IMR-90 (cell line): ENCODE measurements at regions not wholly inside any gene's neighbourhood (a gene's known extent, or its start where the extent isn't known, plus 50 kb on each side); places are given as distances from the start of the nearest gene placed in this dataset.
A peak's percentile ranks its signal among the peaks of the same experiment; 100 is the strongest.

ENCODE experiments used
- ATAC-seq: fragments of 200-7000 bp; cut with Tn5 transposase; 2 replicates; pipeline ENCODE4 v1.9.1; 2020; ENCODE audit warnings: low read depth, mild to moderate bottlenecking, moderate library complexity
- BruUV-seq: library from RNA; stranded (reverse); fragments of 400-500 nt; replicated peaks from 2 replicates; lab custom pipeline; 2021; lab: Mats Ljungman, UMichigan
- CTCF ChIA-PET: fragments of 300-600 bp; formaldehyde crosslinking; extraction: SDS; loops from one replicate; lab custom pipeline; 2021; ENCODE audit warnings: antibody characterized with exemption; lab: Yijun Ruan, JAX
- POLR2A ChIA-PET: fragments of 300-600 bp; sonication (Branson Sonifier 250); formaldehyde crosslinking; loops from one replicate; lab custom pipeline; 2022; ENCODE audit warnings: antibody characterized with exemption; ENCODE audit not compliant: unreplicated experiment; lab: Charles Lee
- DNase-seq: peaks from one replicate; pipeline ENCODE4 v3.0.0; 2013
- H2AFZ ChIP-seq: replicated peaks from 2 replicates; pipeline ENCODE3; 2013; ENCODE audit warnings: low read length, mild to moderate bottlenecking; ENCODE audit not compliant: poor library complexity
- H2AK5ac ChIP-seq: 2 replicates; pipeline ENCODE4 v1.6.1; 2013; ENCODE audit warnings: low read depth, low read length, inconsistent platforms
- H2AK9ac ChIP-seq: replicated peaks from 2 replicates; pipeline ENCODE3; 2013; ENCODE audit warnings: mild to moderate bottlenecking, low read depth, low read length, moderate library complexity; ENCODE audit not compliant: poor library complexity
- H2BK120ac ChIP-seq: 2 replicates; pipeline ENCODE4 v1.6.1; 2013; ENCODE audit warnings: low read depth, low read length, inconsistent platforms
- H2BK15ac ChIP-seq: 3 replicates; pipeline ENCODE4 v1.6.1; 2013; ENCODE audit warnings: low read depth, low read length, inconsistent platforms
- H2BK20ac ChIP-seq: 2 replicates; pipeline ENCODE4 v1.6.1; 2013; ENCODE audit warnings: low read depth, mild to moderate bottlenecking, inconsistent platforms, low read length, moderate library complexity
- H2BK5ac ChIP-seq: 2 replicates; pipeline ENCODE4 v1.6.1; 2013; ENCODE audit warnings: mild to moderate bottlenecking, low read depth, low read length, inconsistent platforms; ENCODE audit not compliant: poor library complexity, severe bottlenecking
- H3K14ac ChIP-seq: replicated peaks from 2 replicates; pipeline ENCODE4 v1.6.1; 2013; ENCODE audit warnings: low read depth, low read length, inconsistent platforms
- H3K18ac ChIP-seq: 2 replicates; pipeline ENCODE4 v1.6.1; 2013; ENCODE audit warnings: low read depth, low read length, control low read depth
- H3K23ac ChIP-seq: 2 replicates; pipeline ENCODE4 v1.6.1; 2013; ENCODE audit warnings: low read depth, low read length, inconsistent platforms
- H3K27ac ChIP-seq: 2 replicates; pipeline ENCODE4 v1.5.1; 2013; ENCODE audit warnings: mild to moderate bottlenecking, control low read depth, low read length; ENCODE audit not compliant: insufficient read depth
- H3K27me3 ChIP-seq: 2 replicates; pipeline ENCODE4 v1.6.1; 2013; ENCODE audit warnings: low read length; ENCODE audit not compliant: control insufficient read depth, insufficient read depth
- H3K36me3 ChIP-seq: 2 replicates; pipeline ENCODE4 v1.6.1; 2013; ENCODE audit warnings: low read length, mixed read lengths; ENCODE audit not compliant: control insufficient read depth, insufficient read depth
- H3K4ac ChIP-seq: 2 replicates; pipeline ENCODE4 v1.6.1; 2013; ENCODE audit warnings: low read depth, low read length, inconsistent platforms
- H3K4me1 ChIP-seq: 2 replicates; pipeline ENCODE4 v1.6.1; 2013; ENCODE audit warnings: low read length, mixed read lengths; ENCODE audit not compliant: control insufficient read depth, insufficient read depth
- H3K4me2 ChIP-seq: 2 replicates; pipeline ENCODE4 v1.6.1; 2013; ENCODE audit warnings: low read depth, mild to moderate bottlenecking, control low read depth, low read length, moderate library complexity
- H3K4me3 ChIP-seq: 2 replicates; pipeline ENCODE4 v1.5.1; 2013; ENCODE audit warnings: low read depth, mild to moderate bottlenecking, control low read depth, low read length, moderate library complexity; ENCODE audit not compliant: insufficient read depth
- H3K56ac ChIP-seq: 2 replicates; pipeline ENCODE4 v1.6.1; 2013; ENCODE audit warnings: low read length, inconsistent platforms; ENCODE audit not compliant: insufficient read depth; ENCODE audit errors: extremely low read depth
- H3K79me1 ChIP-seq, 2 experiments: 2 replicates each; pipeline ENCODE4 v1.6.1; 2013; ENCODE audit warnings: low read length in 2 of 2, inconsistent platforms in 1 of 2, low read depth in 1 of 2
- H3K9ac ChIP-seq: 2 replicates; pipeline ENCODE4 v1.6.1; 2013; ENCODE audit warnings: low read depth, low read length, control low read depth
- H3K9me1 ChIP-seq: 2 replicates; pipeline ENCODE4 v1.6.1; 2013; ENCODE audit warnings: low read length, inconsistent platforms; ENCODE audit not compliant: insufficient read depth
- H3K9me3 ChIP-seq: 2 replicates; pipeline ENCODE4 v1.6.1; 2013; ENCODE audit warnings: low read length; ENCODE audit not compliant: control insufficient read depth, insufficient read depth
- H4K20me1 ChIP-seq: 2 replicates; pipeline ENCODE4 v1.6.1; 2013; ENCODE audit warnings: low read length, inconsistent platforms; ENCODE audit not compliant: insufficient read depth
- H4K5ac ChIP-seq: 2 replicates; pipeline ENCODE4 v1.6.1; 2013; ENCODE audit warnings: mild to moderate bottlenecking, low read depth, low read length, control low read depth
- H4K8ac ChIP-seq, 2 experiments: 2 replicates each; pipeline ENCODE4 v1.6.1; 2013; ENCODE audit warnings: low read depth in 2 of 2, low read length in 2 of 2, control low read depth in 1 of 2, inconsistent platforms in 1 of 2
- H4K91ac ChIP-seq: 2 replicates; pipeline ENCODE4 v1.6.1; 2013; ENCODE audit warnings: low read depth, low read length, inconsistent platforms; ENCODE audit not compliant: insufficient read depth
- BHLHE40 ChIP-seq: fragments of 150-350 bp; IDR thresholded peaks from 2 replicates; pipeline ENCODE4 v1.6.1; 2016; ENCODE audit warnings: mild to moderate bottlenecking, low read depth, low read length
- MXI1 ChIP-seq: IDR thresholded peaks from 2 replicates; pipeline ENCODE4 v1.6.1; 2012; ENCODE audit warnings: low read depth, mild to moderate bottlenecking, low read length, moderate library complexity, borderline replicate concordance
- NFE2L2 ChIP-seq: fragments of 150-350 bp; IDR thresholded peaks from 2 replicates; pipeline ENCODE4 v1.6.1; 2016; ENCODE audit warnings: low read depth, mild to moderate bottlenecking, low read length
- POLR2A ChIP-seq: IDR thresholded peaks from 2 replicates; pipeline ENCODE4 v1.6.1; 2012; ENCODE audit warnings: mild to moderate bottlenecking, low read depth, low read length
- WGBS, 2 experiments: methylation state at CpG; one replicate each; pipeline versions ENCODE4 v1.1.5 to v1.1.7; 2013; ENCODE audit warnings: missing lambda C conversion rate in 2 of 2; ENCODE audit not compliant: insufficient read length in 1 of 2; ENCODE audit errors: extremely low coverage in 2 of 2; 5-methylcytosine and 5-hydroxymethylcytosine counted together
- dilution Hi-C: fragments of 300-500 bp; cut with HindIII; formaldehyde crosslinking; loops from one replicate; pipeline ENCODE4 v1.14.3; 2018; ENCODE audit warnings: low sequenced_read_pairs; ENCODE audit not compliant: unreplicated experiment
- in situ Hi-C: fragments of 300-500 bp; cut with MboI; formaldehyde crosslinking; loops from 3 replicates; pipeline ENCODE4 v1.14.3; 2019; ENCODE audit warnings: low sequenced_read_pairs, inconsistent platforms, mixed read lengths
- intact Hi-C: fragments of 100-400 bp; cut with micrococcal nuclease; formaldehyde crosslinking; loops from 2 replicates; pipeline ENCODE4 v1.10.0; 2022

GRCh38 chr15:39361497-39361896 is 219.4 kb upstream of the THBS1 start:
- POLR2A ChIA-PET = no interaction called here
- DNase-seq = no peak

More at GRCh38 chr15:39361497-39361896, 219.4 kb upstream of the THBS1 start:
- H3K18ac ChIP-seq = peak overlapping the region; percentile 72
- peaks cover 11% of the 10 kb centered on the region for H3K9me1 ChIP-seq
- no peak overlapping the region for H3K4me2 ChIP-seq
- peak overlapping the region; percentile 60; the same call in 1 of the 2 replicates for H2BK20ac ChIP-seq
- H2AK9ac ChIP-seq = no peak overlapping the region
- no peak overlapping the region for H3K56ac ChIP-seq
- peak overlapping the region; percentile 73 for H3K14ac ChIP-seq
- intact Hi-C loops (loop anchor here (5.0 kb wide), 1 partner anchor 654 kb away; no protein-coding TSS in a partner anchor), dilution Hi-C loops (no loop called here), in situ Hi-C loops (no loop called here)
- H4K91ac ChIP-seq = peak overlapping the region; percentile 14
- H4K8ac ChIP-seq = peak overlapping the region; percentile 29 to 48; a peak in 2 of 4 replicates
- H4K5ac ChIP-seq = peak overlapping the region; percentile 36
- no peaks in the 10 kb centered on the region for H3K27me3 ChIP-seq
- H2BK120ac ChIP-seq = peak overlapping the region; percentile 77
- H2AFZ ChIP-seq = no peak overlapping the region
- no peak for ATAC-seq
- peak overlapping the region; percentile 36; the same call in 1 of the 2 replicates for H3K23ac ChIP-seq
- CTCF ChIA-PET = interaction anchor here (0.5 to 0.7 kb wide), 2 partner anchors 17 to 913 kb away, joined by 3 read pairs; no protein-coding TSS in a partner anchor
- H3K79me1 ChIP-seq = no peaks in the 10 kb centered on the region
- H4K20me1 ChIP-seq = no peaks in the 10 kb centered on the region
- no CpG with 5 or more reads among the region's 3 CpGs for WGBS, 2 experiments
- H3K4ac ChIP-seq = peak overlapping the region; percentile 79
- peak overlapping the region; percentile 95 for H2AK5ac ChIP-seq
- peak overlapping the region; percentile 17; the same call in 1 of the 2 replicates for H3K27ac ChIP-seq
- no peaks in the 10 kb centered on the region for H3K9me3 ChIP-seq
- peaks cover 22% of the 10 kb centered on the region for H3K4me1 ChIP-seq
- H3K9ac ChIP-seq = no peak overlapping the region
- no peak overlapping the region for H3K4me3 ChIP-seq
- BruUV-seq = no TSS peak
- TF ChIP-seq MXI1 (no peak), NFE2L2 (no peak), BHLHE40 (no peak), POLR2A (no peak)
- no peaks in the 10 kb centered on the region for H3K36me3 ChIP-seq
- H2BK5ac ChIP-seq = peak overlapping the region; percentile 0
- H2BK15ac ChIP-seq = peak overlapping the region; percentile 82; the same call in 2 of the 3 replicates
